ENCODE measurements at regions not wholly inside any gene's neighbourhood (a gene's known extent, or its start where the extent isn't known, plus 50 kb on each side); places are given as distances from the start of the nearest gene placed in this dataset.
A peak's percentile ranks its signal among the peaks of the same experiment; 100 is the strongest.

- DNase-seq, result no peak
These were observed 414.6 kb upstream of the PSMD7 start for GRCh38 chr16:73882033-73882432.

GRCh38 chr16:73879621-73880020 lies 417.0 kb upstream of the PSMD7 start:
- DNase-seq, result no peak
- no peak for TF ChIP-seq POLR2AphosphoS5 (IDR thresholded peaks at IDR 0.05)
- TF ChIP-seq POLR2A (IDR thresholded peaks at IDR 0.05), result no peak
- no peak for TF ChIP-seq CTCF (IDR thresholded peaks at IDR 0.05 in 8 of 11, conservative IDR thresholded peaks at IDR 0.05 in 3 of 11)
- Histone ChIP-seq H3K4me1 (no peaks in the 10 kb centered on the region), H3K9me3 (no peaks in the 10 kb centered on the region), H3K27ac (no peak overlapping the region), H3K4me3 (no peak overlapping the region), H3K36me3 (no peaks in the 10 kb centered on the region), H3K27me3 (replicated peaks in 1 of 7) (peaks cover 0 to 9% (median 0%) of the 10 kb centered on the region in 7 donors)
- intact Hi-C loops (cut with DNase I; ENCODE audit: low total_unique reads), result loop anchor here (10.0 kb wide), 2 partner anchors 1045 to 1485 kb away; no protein-coding TSS in a partner anchor
- 76 to 90% (median 80%) methylated on average over 2 of the region's 2 CpGs for WGBS, 5 donors

More at GRCh38 chr16:73882033-73882432, 414.6 kb upstream of the PSMD7 start:
- WGBS, 5 donors, result 51 to 74% (median 57%) methylated on average over 7 of the region's 7 CpGs
- Histone ChIP-seq H3K4me1 (no peaks in the 10 kb centered on the region), H3K9me3 (no peaks in the 10 kb centered on the region), H3K36me3 (no peaks in the 10 kb centered on the region), H3K27me3 (replicated peaks in 1 of 7) (peaks cover 0 to 14% (median 0%) of the 10 kb centered on the region in 7 donors), H3K27ac (no peak overlapping the region), H3K4me3 (no peak overlapping the region)
- intact Hi-C loops (cut with DNase I; ENCODE audit: low total_unique reads), result no loop called here
- TF ChIP-seq CTCF (IDR thresholded peaks at IDR 0.05 in 8 of 11, conservative IDR thresholded peaks at IDR 0.05 in 3 of 11), result no peak
- TF ChIP-seq POLR2AphosphoS5 (IDR thresholded peaks at IDR 0.05), result no peak
- TF ChIP-seq POLR2A (IDR thresholded peaks at IDR 0.05), result no peak

DNA sequence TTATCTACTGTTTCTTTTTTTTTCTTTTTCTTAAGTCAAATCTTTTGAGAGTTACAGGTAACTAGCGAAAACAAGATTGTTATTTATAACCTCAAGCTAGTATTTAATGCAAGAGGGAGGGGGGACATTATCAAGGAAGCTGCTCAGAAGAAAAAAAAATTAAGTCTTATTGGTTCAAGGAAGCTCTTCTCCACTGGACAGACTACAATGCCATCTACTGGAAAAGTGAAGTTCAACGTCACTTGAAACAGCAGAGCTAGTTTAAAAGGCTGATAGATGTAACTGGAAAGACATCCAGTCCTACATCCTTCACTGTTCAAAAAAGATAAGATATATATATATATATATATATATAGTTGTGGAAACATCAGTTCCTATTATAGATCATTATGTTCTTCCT lies 418.0 kb upstream of the PSMD7 start:
- intact Hi-C loops (cut with DNase I; ENCODE audit: low total_unique reads), result loop anchor here (10.0 kb wide), 2 partner anchors 1044 to 1484 kb away; no protein-coding TSS in a partner anchor
- no peak for DNase-seq
- H3K9me3 ChIP-seq, result no peaks in the 10 kb centered on the region
- TF ChIP-seq POLR2A (IDR thresholded peaks at IDR 0.05) (no peak), POLR2AphosphoS5 (IDR thresholded peaks at IDR 0.05) (no peak), CTCF (IDR thresholded peaks at IDR 0.05 in 8 of 11, conservative IDR thresholded peaks at IDR 0.05 in 3 of 11) (peak in 7 of 11 experiments; percentile 14 to 47 (median 23))
- 21 to 38% (median 25%) methylated on average over 2 of the region's 2 CpGs for WGBS, 5 donors
- H3K4me3 ChIP-seq, result no peak overlapping the region
- H3K36me3 ChIP-seq, result no peaks in the 10 kb centered on the region
- peaks cover 0 to 3% (median 0%) of the 10 kb centered on the region in 6 donors for H3K4me1 ChIP-seq
- peaks cover 0 to 9% (median 0%) of the 10 kb centered on the region in 7 donors for H3K27me3 ChIP-seq (replicated peaks in 1 of 7)
- no peak overlapping the region for H3K27ac ChIP-seq

DNA sequence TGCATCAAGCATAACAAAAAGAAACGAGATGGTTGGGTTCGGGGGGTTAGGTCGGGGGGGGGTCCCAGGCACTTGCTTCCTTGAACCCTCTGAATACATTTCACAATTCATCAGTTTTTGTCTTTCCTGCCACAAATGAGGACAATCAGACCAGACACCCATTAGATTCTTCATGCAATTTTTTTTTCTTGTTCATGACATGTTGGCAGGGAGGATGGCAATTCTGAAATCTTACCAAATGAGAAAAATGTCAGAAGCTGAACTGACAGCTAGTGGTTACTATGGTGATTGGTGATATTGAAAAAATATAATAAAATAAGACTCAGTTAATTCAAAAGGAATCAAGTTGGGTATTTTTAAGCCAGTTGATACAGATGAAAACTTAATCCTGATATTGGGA lies 419.5 kb upstream of the PSMD7 start:
- Histone ChIP-seq H3K27ac (no peak overlapping the region), H3K4me1 (peaks cover 0 to 6% (median 0%) of the 10 kb centered on the region in 6 donors), H3K4me3 (no peak overlapping the region), H3K9me3 (no peaks in the 10 kb centered on the region), H3K36me3 (no peaks in the 10 kb centered on the region), H3K27me3 (replicated peaks in 1 of 7) (peaks cover 0 to 4% (median 0%) of the 10 kb centered on the region in 7 donors)
- WGBS, 5 donors, result 32 to 54% (median 45%) methylated on average over 3 of the region's 3 CpGs
- TF ChIP-seq POLR2AphosphoS5 (IDR thresholded peaks at IDR 0.05) (no peak), POLR2A (IDR thresholded peaks at IDR 0.05) (no peak), CTCF (IDR thresholded peaks at IDR 0.05 in 8 of 11, conservative IDR thresholded peaks at IDR 0.05 in 3 of 11) (no peak)
- DNase-seq, result no peak
- intact Hi-C loops (cut with DNase I; ENCODE audit: low total_unique reads), result loop anchor here (10.0 kb wide), 2 partner anchors 1042 to 1482 kb away; no protein-coding TSS in a partner anchor

Data from spleen (tissue), 11 donors.